ENCODE measurements at regions not wholly inside any gene's neighbourhood (a gene's known extent, or its start where the extent isn't known, plus 50 kb on each side); places are given as distances from the start of the nearest gene placed in this dataset.

GRCh38 chr15:93770788-93771187, 460.6 kb upstream of the MCTP2 start:
- TF ChIP-seq ZSCAN18 (CRISPR knock-in tag; IDR thresholded peaks at IDR 0.05) (no peak), E2F1 (CRISPR knock-in tag; IDR thresholded peaks at IDR 0.05) (no peak), ZNF532 (CRISPR knock-in tag; IDR thresholded peaks at IDR 0.05; ENCODE audit: borderline replicate concordance) (no peak), ZNF219 (CRISPR knock-in tag; IDR thresholded peaks at IDR 0.05; ENCODE audit: borderline replicate concordance) (no peak), AR (CRISPR knock-in tag; IDR thresholded peaks at IDR 0.05) (no peak), MLX (CRISPR knock-in tag; IDR thresholded peaks at IDR 0.05) (no peak), ZBTB21 (CRISPR knock-in tag; IDR thresholded peaks at IDR 0.05; ENCODE audit: borderline replicate concordance) (no peak), MXD4 (CRISPR knock-in tag; IDR thresholded peaks at IDR 0.05; ENCODE audit: borderline replicate concordance) (no peak), NR2C2 (CRISPR knock-in tag; IDR thresholded peaks at IDR 0.05) (no peak), MYBL2 (CRISPR knock-in tag; IDR thresholded peaks at IDR 0.05) (no peak), CBFB (CRISPR knock-in tag; IDR thresholded peaks at IDR 0.05; ENCODE audit: low read depth) (no peak)
- DNase-seq (ENCODE audit: low spot score) = no peak
- Mint-ChIP-seq H3K4me1 (peaks cover 13% of the 10 kb centered on the region), H3K36me3 (peaks cover 4% of the 10 kb centered on the region), H3K27me3 (ENCODE audit: low read depth) (peaks cover 2% of the 10 kb centered on the region; the same call in 1 of the 2 replicates), H3K4me3 (no peak overlapping the region), H3K27ac (no peak overlapping the region), H3K9me3 (peaks cover 19% of the 10 kb centered on the region)
- CTCF ChIA-PET = interaction anchor here (1.5 kb wide), 1 partner anchor 740 kb away, joined by 3 read pairs; no protein-coding TSS in a partner anchor
- no peak for ATAC-seq
- POLR2A ChIA-PET = no interaction called here

GRCh38 chr15:93762036-93762435, 469.3 kb upstream of the MCTP2 start:
- Mint-ChIP-seq H3K9me3 (peaks cover 8% of the 10 kb centered on the region), H3K4me1 (no peaks in the 10 kb centered on the region), H3K27me3 (ENCODE audit: low read depth) (no peaks in the 10 kb centered on the region; the same call in 1 of the 2 replicates), H3K27ac (no peak overlapping the region), H3K4me3 (no peak overlapping the region), H3K36me3 (no peaks in the 10 kb centered on the region)
- ATAC-seq (no peak), DNase-seq (ENCODE audit: low spot score) (no peak)
- POLR2A ChIA-PET = no interaction called here
- CTCF ChIA-PET = interaction anchor here (1.1 kb wide), 1 partner anchor 213 kb away, joined by 3 read pairs; no protein-coding TSS in a partner anchor
- TF ChIP-seq HMGXB4 (CRISPR knock-in tag; IDR thresholded peaks at IDR 0.05) (no peak), USF1 (CRISPR knock-in tag; IDR thresholded peaks at IDR 0.05) (no peak), ZMAT4 (CRISPR knock-in tag; IDR thresholded peaks at IDR 0.05) (no peak), JAZF1 (CRISPR knock-in tag; IDR thresholded peaks at IDR 0.05) (no peak), STAT6 (CRISPR knock-in tag; conservative IDR thresholded peaks at IDR 0.05; ENCODE audit: low read depth) (no peak), ATF3 (CRISPR knock-in tag; conservative IDR thresholded peaks at IDR 0.05) (no peak)
